ENCODE measurements at regions not wholly inside any gene's neighbourhood (a gene's known extent, or its start where the extent isn't known, plus 50 kb on each side); places are given as distances from the start of the nearest gene placed in this dataset.

DNA sequence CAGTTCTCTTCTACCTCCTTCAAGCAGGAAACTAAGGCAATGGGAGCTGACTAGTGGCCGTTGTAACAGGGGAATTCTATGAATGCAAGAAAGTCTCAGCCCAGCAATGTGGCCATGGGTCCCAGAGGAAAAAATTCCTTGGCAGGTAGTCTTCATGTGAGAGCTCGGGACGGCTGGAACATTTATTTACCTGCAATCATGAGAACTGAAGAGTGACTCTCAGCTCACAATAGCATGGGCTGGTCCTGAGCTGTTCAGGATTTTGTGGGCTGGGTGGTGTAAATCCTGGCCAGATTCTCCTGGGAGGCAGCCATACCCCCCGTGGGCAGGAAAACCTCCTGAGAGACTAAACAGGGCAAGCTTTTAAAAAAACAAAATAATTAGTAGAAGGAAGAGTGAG is 330.3 kb upstream of the CTNNB1 start:
- no peak for TF ChIP-seq EZH2phosphoT487 (IDR thresholded peaks at IDR 0.05; ENCODE audit: low read depth, severe bottlenecking, unreplicated experiment)
- TF ChIP-seq, protein P1, sequence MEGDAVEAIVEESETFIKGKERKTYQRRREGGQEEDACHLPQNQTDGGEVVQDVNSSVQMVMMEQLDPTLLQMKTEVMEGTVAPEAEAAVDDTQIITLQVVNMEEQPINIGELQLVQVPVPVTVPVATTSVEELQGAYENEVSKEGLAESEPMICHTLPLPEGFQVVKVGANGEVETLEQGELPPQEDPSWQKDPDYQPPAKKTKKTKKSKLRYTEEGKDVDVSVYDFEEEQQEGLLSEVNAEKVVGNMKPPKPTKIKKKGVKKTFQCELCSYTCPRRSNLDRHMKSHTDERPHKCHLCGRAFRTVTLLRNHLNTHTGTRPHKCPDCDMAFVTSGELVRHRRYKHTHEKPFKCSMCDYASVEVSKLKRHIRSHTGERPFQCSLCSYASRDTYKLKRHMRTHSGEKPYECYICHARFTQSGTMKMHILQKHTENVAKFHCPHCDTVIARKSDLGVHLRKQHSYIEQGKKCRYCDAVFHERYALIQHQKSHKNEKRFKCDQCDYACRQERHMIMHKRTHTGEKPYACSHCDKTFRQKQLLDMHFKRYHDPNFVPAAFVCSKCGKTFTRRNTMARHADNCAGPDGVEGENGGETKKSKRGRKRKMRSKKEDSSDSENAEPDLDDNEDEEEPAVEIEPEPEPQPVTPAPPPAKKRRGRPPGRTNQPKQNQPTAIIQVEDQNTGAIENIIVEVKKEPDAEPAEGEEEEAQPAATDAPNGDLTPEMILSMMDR (IDR thresholded peaks at IDR 0.05; ENCODE audit: poor library complexity), result no peak

All from hepatocyte (in vitro differentiated cells).